GM12878 (cell line): ENCODE measurements at regions not wholly inside any gene's neighbourhood (a gene's known extent, or its start where the extent isn't known, plus 50 kb on each side); places are given as distances from the start of the nearest gene placed in this dataset.
A peak's percentile ranks its signal among the peaks of the same experiment; 100 is the strongest.

Experiments used
- ATAC-seq: fragments of 200-7000 bp; cut with Tn5 transposase; 3 replicates; pipeline ENCODE4 v1.9.1; 2020; ENCODE audit warnings: mild to moderate bottlenecking, moderate library complexity
- BruUV-seq: library from RNA; stranded (reverse); fragments of 400-500 nt; replicated peaks from 2 replicates; lab custom pipeline; 2021; lab: Mats Ljungman, UMichigan
- CTCF ChIA-PET: fragments of 300-600 bp; sonication (Branson Sonifier 250); formaldehyde crosslinking; extraction: SDS; loops from one replicate; lab custom pipeline; 2021; ENCODE audit warnings: inconsistent platforms; lab: Yijun Ruan, JAX
- POLR2A ChIA-PET: fragments of 350-600 bp; formaldehyde crosslinking; extraction: SDS; loops from one replicate; lab custom pipeline; 2021; ENCODE audit warnings: inconsistent platforms; lab: Charles Lee
- RAD21 ChIA-PET: fragments of 300-600 bp; sonication (Branson Sonifier 250); formaldehyde crosslinking; loops from one replicate; lab custom pipeline; 2023; ENCODE audit warnings: antibody characterized with exemption; ENCODE audit not compliant: unreplicated experiment; lab: Charles Lee
- SMC1A ChIA-PET: fragments of 300-600 bp; sonication (Branson Sonifier 250); formaldehyde crosslinking; loops from one replicate; lab custom pipeline; 2023; ENCODE audit not compliant: unreplicated experiment, uncharacterized antibody; lab: Charles Lee
- DNase-seq: peaks from one replicate; pipeline ENCODE4 v3.0.0-alpha.2; 2011; ENCODE audit warnings: low read depth, low spot score
- FAIRE-seq: peaks from 3 replicates; lab custom pipeline; 2011; peaks lifted over from hg19 to GRCh38; lab: Jason Lieb, UNC
- H2AFZ ChIP-seq: 2 replicates; pipeline ENCODE4 v1.6.0; 2011; ENCODE audit warnings: low read depth, low read length, control low read depth; ENCODE audit not compliant: control insufficient read depth
- H3K27ac ChIP-seq: 2 replicates; pipeline ENCODE4 v1.5.1; 2011; ENCODE audit warnings: control low read depth; ENCODE audit not compliant: control insufficient read depth, insufficient read depth
- H3K27me3 ChIP-seq, 2 experiments: replicated peaks in 1 of 2; 2 replicates each; pipeline versions ENCODE4 v1.6.0 to v1.6.1; 2011; ENCODE audit warnings: low read length in 1 of 2; ENCODE audit not compliant: control insufficient read depth in 2 of 2, insufficient read depth in 2 of 2
- H3K36me3 ChIP-seq, 2 experiments: 2 replicates each; pipeline ENCODE4 v1.5.1; 2011; ENCODE audit warnings: low read length in 1 of 2; ENCODE audit not compliant: control insufficient read depth in 2 of 2, insufficient read depth in 2 of 2
- H3K4me1 ChIP-seq: 2 replicates; pipeline ENCODE4 v1.6.1; 2011; ENCODE audit warnings: mild to moderate bottlenecking, low read length, moderate library complexity, mixed read lengths; ENCODE audit not compliant: control insufficient read depth, insufficient read depth
- H3K4me2 ChIP-seq: 2 replicates; pipeline ENCODE4 v1.6.0; 2011; ENCODE audit warnings: control low read depth; ENCODE audit not compliant: control insufficient read depth, insufficient read depth
- H3K4me3 ChIP-seq: fragments of 200-600 bp; sonication (generic); 2 replicates; pipeline ENCODE4 v1.5.1; 2016
- H3K79me2 ChIP-seq: 2 replicates; pipeline ENCODE4 v1.6.0; 2011; ENCODE audit warnings: low read length; ENCODE audit not compliant: control insufficient read depth, insufficient read depth
- H3K9ac ChIP-seq: 2 replicates; pipeline ENCODE4 v1.8.0; 2011; ENCODE audit warnings: low read length, control low read depth, mixed read lengths; ENCODE audit not compliant: control insufficient read depth, insufficient read depth
- H3K9me3 ChIP-seq: replicated peaks from 3 replicates; pipeline ENCODE4 v1.5.1; 2011; ENCODE audit warnings: mild to moderate bottlenecking, low read length; ENCODE audit not compliant: control insufficient read depth, insufficient read depth
- H4K20me1 ChIP-seq: 2 replicates; pipeline ENCODE4 v1.6.0; 2011; ENCODE audit not compliant: control insufficient read depth, insufficient read depth
- CREM ChIP-seq: IDR thresholded peaks from 2 replicates; pipeline ENCODE4 v1.6.1; 2014; ENCODE audit warnings: antibody characterized with exemption, low read depth
- SMARCA5 ChIP-seq: fragments of 450-650 bp; IDR thresholded peaks from 2 replicates; pipeline ENCODE4 v1.6.1; 2017; ENCODE audit warnings: mild to moderate bottlenecking
- SRF ChIP-seq, 2 experiments: IDR thresholded peaks; 2 replicates each; pipeline ENCODE4 v1.6.1; 2011; ENCODE audit warnings: low read depth in 2 of 2, low read length in 2 of 2, mild to moderate bottlenecking in 1 of 2, moderate library complexity in 1 of 2
- WGBS: methylation state at CpG from one replicate; pipeline ENCODE4 v1.1.6; 2016; ENCODE audit warnings: low lambda C conversion rate; ENCODE audit not compliant: insufficient replicate concordance, insufficient coverage; ENCODE audit errors: missing lambda C conversion rate; 5-methylcytosine and 5-hydroxymethylcytosine counted together
- in situ Hi-C: fragments of 300-500 bp; cut with MboI; formaldehyde crosslinking; loops from 9 replicates; pipeline ENCODE4 v1.14.3; 2018; ENCODE audit warnings: mixed read lengths
- intact Hi-C: fragments of 100-400 bp; cut with micrococcal nuclease; formaldehyde crosslinking; loops from one replicate; pipeline ENCODE4 v1.14.2; 2022; ENCODE audit not compliant: unreplicated experiment

DNA sequence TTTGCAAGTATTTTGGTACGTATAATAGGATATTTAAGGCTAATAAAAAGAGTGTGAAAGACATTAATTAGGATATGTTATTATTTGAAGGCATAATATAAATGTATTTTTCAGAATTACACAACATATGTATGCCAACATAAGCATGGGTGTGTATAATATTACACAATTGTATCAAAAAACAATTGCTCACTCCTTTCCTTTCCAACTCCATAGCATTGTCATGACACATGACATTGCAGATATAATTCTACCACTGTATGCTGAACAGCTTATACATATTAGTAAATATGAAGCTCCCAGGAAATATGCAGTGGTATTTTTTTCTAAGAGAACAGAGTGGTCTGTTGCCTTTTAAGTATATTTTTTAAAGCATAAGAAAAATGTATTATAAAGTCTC is 593.1 kb downstream of the TMX3 start:
- FAIRE-seq (no peak), DNase-seq (no peak), ATAC-seq (no peak)
- ChIA-PET CTCF (no interaction called here), POLR2A (no interaction called here), RAD21 (no interaction called here), SMC1A (no interaction called here)
- H4K20me1 ChIP-seq, result no peaks in the 10 kb centered on the region
- H3K9ac ChIP-seq, result no peak overlapping the region
- no peaks in the 10 kb centered on the region for H3K36me3 ChIP-seq
- no peak overlapping the region for H3K4me3 ChIP-seq
- H3K9me3 ChIP-seq, result no peaks in the 10 kb centered on the region
- in situ Hi-C loops (no loop called here), intact Hi-C loops (no loop called here)
- no TSS peak for BruUV-seq
- H3K4me2 ChIP-seq, result no peak overlapping the region
- no peak overlapping the region for H2AFZ ChIP-seq
- no peaks in the 10 kb centered on the region for H3K27me3 ChIP-seq
- H3K27ac ChIP-seq, result no peak overlapping the region
- TF ChIP-seq SMARCA5, result no peak
- H3K4me1 ChIP-seq, result no peaks in the 10 kb centered on the region
- WGBS, result 41% methylated on average over 1 of the region's 1 CpG
- H3K79me2 ChIP-seq, result no peaks in the 10 kb centered on the region

DNA sequence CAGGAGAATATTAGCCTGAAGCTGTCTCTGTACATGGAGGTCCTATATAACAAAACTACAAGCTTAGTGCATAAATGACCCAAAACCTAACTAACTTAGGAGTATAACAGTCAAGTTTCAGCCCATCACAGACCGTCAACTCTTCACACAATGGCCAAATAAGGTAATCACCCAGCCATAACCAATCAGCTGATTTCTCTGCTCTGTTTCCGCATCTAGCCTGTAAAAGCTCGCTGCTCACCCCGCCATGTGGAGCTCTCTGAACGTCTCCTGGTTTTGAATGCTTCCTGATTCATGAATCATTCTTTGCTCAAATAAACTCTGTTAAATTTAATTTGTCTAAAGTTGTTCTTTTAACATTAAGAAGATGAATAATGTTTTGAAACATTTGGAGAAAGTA is 593.6 kb downstream of the TMX3 start:
- Histone ChIP-seq H2AFZ (no peak overlapping the region), H3K4me1 (no peaks in the 10 kb centered on the region), H3K27me3 (no peaks in the 10 kb centered on the region), H3K4me2 (no peak overlapping the region), H3K79me2 (no peaks in the 10 kb centered on the region), H3K9ac (no peak overlapping the region), H3K9me3 (no peaks in the 10 kb centered on the region), H3K27ac (no peak overlapping the region), H3K36me3 (no peaks in the 10 kb centered on the region), H4K20me1 (no peaks in the 10 kb centered on the region), H3K4me3 (no peak overlapping the region)
- ChIA-PET CTCF (no interaction called here), SMC1A (no interaction called here), RAD21 (no interaction called here), POLR2A (no interaction called here)
- intact Hi-C loops (no loop called here), in situ Hi-C loops (no loop called here)
- no TSS peak for BruUV-seq
- FAIRE-seq, result no peak
- 15% methylated on average over 5 of the region's 5 CpGs for WGBS
- no peak for DNase-seq
- peak; percentile 55 for ATAC-seq
- TF ChIP-seq SRF (IDR thresholded peaks at IDR 0.05; ENCODE audit: low read depth in 2 of 2, low read length in 2 of 2) (peak; percentile 13 to 84; a peak in 2 of 4 replicates), CREM (no peak)
